NT2/D1 (cell line): ENCODE measurements at regions not wholly inside any gene's neighbourhood (a gene's known extent, or its start where the extent isn't known, plus 50 kb on each side); places are given as distances from the start of the nearest gene placed in this dataset.

Source experiments
- SUZ12 ChIP-seq: IDR thresholded peaks from 2 replicates; pipeline ENCODE4 v1.6.1; 2011; ENCODE audit not compliant: insufficient read length, insufficient read depth; ENCODE audit errors: extremely low read depth
- YY1 ChIP-seq: IDR thresholded peaks from 2 replicates; pipeline ENCODE4 v1.6.1; 2011; ENCODE audit not compliant: insufficient read length, insufficient read depth
- ZNF274 ChIP-seq: IDR thresholded peaks from 2 replicates; pipeline ENCODE4 v1.6.1; 2011; ENCODE audit warnings: mild to moderate bottlenecking, low read depth, low read length

GRCh38 chr15:94032571-94032970, 198.8 kb upstream of the MCTP2 start:
- TF ChIP-seq ZNF274 (no peak), YY1 (no peak), SUZ12 (no peak)
